CD14-positive monocyte (primary cell): ENCODE measurements at regions not wholly inside any gene's neighbourhood (a gene's known extent, or its start where the extent isn't known, plus 50 kb on each side); places are given as distances from the start of the nearest gene placed in this dataset.

Experiments used
- DNase-seq, 3 donors: peaks; one replicate each; pipeline ENCODE4 v3.0.0-alpha.2; 2011 to 2022
- H2AFZ ChIP-seq: 2 replicates; pipeline ENCODE4 v1.6.0; 2012; ENCODE audit warnings: mild to moderate bottlenecking, low read depth, low read length, inconsistent platforms; ENCODE audit not compliant: insufficient read depth, poor library complexity, severe bottlenecking
- H3K27ac ChIP-seq, 2 donors: 1 replicate in 1 of 2; 2 replicates in 1 of 2; pipeline ENCODE4 v1.5.1; 2012 to 2013; ENCODE audit warnings: low read length in 2 of 2, control low read depth in 1 of 2, inconsistent platforms in 1 of 2, low read depth in 1 of 2, mild to moderate bottlenecking in 1 of 2
- H3K27me3 ChIP-seq, 2 donors: one replicate each; pipeline versions ENCODE4 v1.6.0 to v1.6.1; 2011 to 2013; ENCODE audit warnings: low read length in 2 of 2; ENCODE audit not compliant: control insufficient read depth in 2 of 2, insufficient read depth in 2 of 2
- H3K36me3 ChIP-seq, 2 donors: replicated peaks in 1 of 2; 1 replicate in 1 of 2; 2 replicates in 1 of 2; pipeline versions ENCODE4 v1.5.1 to v1.6.1; 2012 to 2013; ENCODE audit warnings: low read length in 2 of 2, control low read depth in 1 of 2, inconsistent platforms in 1 of 2, mild to moderate bottlenecking in 1 of 2; ENCODE audit not compliant: insufficient read depth in 2 of 2, control insufficient read depth in 1 of 2
- H3K4me1 ChIP-seq, 2 donors: 1 replicate in 1 of 2; 2 replicates in 1 of 2; pipeline versions ENCODE4 v1.5.1 to v1.6.1; 2012 to 2013; ENCODE audit warnings: low read length in 2 of 2, control low read depth in 1 of 2, inconsistent platforms in 1 of 2, mild to moderate bottlenecking in 1 of 2, moderate library complexity in 1 of 2; ENCODE audit not compliant: insufficient read depth in 2 of 2, control insufficient read depth in 1 of 2
- H3K4me2 ChIP-seq: replicated peaks from 2 replicates; pipeline ENCODE3; 2012; ENCODE audit warnings: low read length, moderate library complexity, mild to moderate bottlenecking; ENCODE audit not compliant: poor library complexity, severe bottlenecking; ENCODE audit errors: extremely low read depth
- H3K4me3 ChIP-seq, 3 experiments: fragments of 200-600 bp in 1 of 3; sonication (generic) in 1 of 3; replicated peaks in 1 of 3; 1 replicate in 2 of 3; 2 replicates in 1 of 3; pipeline ENCODE4 v1.5.1; 2011 to 2013; ENCODE audit warnings: low read length in 3 of 3, mild to moderate bottlenecking in 3 of 3, control low read depth in 2 of 3, low read depth in 2 of 3, inconsistent platforms in 1 of 3, moderate library complexity in 1 of 3
- H3K79me2 ChIP-seq: 2 replicates; pipeline ENCODE4 v1.6.0; 2012; ENCODE audit warnings: mild to moderate bottlenecking, control low read depth, inconsistent platforms, low read length, moderate library complexity; ENCODE audit not compliant: insufficient read depth
- H3K9ac ChIP-seq: 2 replicates; pipeline ENCODE4 v1.6.0; 2017; ENCODE audit warnings: low read length, mild to moderate bottlenecking; ENCODE audit not compliant: insufficient read depth, poor library complexity, severe bottlenecking
- H3K9me3 ChIP-seq, 2 donors: replicated peaks in 1 of 2; 1 replicate in 1 of 2; 2 replicates in 1 of 2; pipeline versions ENCODE4 v1.5.1 to v1.6.1; 2012 to 2013; ENCODE audit warnings: low read length in 2 of 2, control low read depth in 1 of 2; ENCODE audit not compliant: control insufficient read depth in 1 of 2, insufficient read depth in 1 of 2
- H4K20me1 ChIP-seq: 2 replicates; pipeline ENCODE4 v1.6.0; 2012; ENCODE audit warnings: mild to moderate bottlenecking, low read length, control low read depth, moderate library complexity; ENCODE audit not compliant: insufficient read depth
- H3K27ac Mint-ChIP-seq, 7 donors: one replicate each; pipeline ENCODE4 v1.8.0; 2020; ENCODE audit warnings: mild to moderate bottlenecking in 7 of 7, mixed read lengths in 7 of 7, moderate library complexity in 6 of 7, inconsistent platforms in 2 of 7
- H3K27me3 Mint-ChIP-seq, 3 donors: one replicate each; pipeline ENCODE4 v1.8.0; 2021 to 2022; ENCODE audit warnings: low read depth in 3 of 3, mild to moderate bottlenecking in 3 of 3, mixed read lengths in 3 of 3, moderate library complexity in 3 of 3, inconsistent platforms in 1 of 3
- H3K36me3 Mint-ChIP-seq, 2 donors: one replicate each; pipeline ENCODE4 v1.8.0; 2020; ENCODE audit warnings: mixed read lengths in 2 of 2, inconsistent platforms in 1 of 2, mild to moderate bottlenecking in 1 of 2
- H3K4me1 Mint-ChIP-seq: one replicate; pipeline ENCODE4 v1.8.0; 2020; ENCODE audit warnings: mild to moderate bottlenecking, mixed read lengths
- H3K4me3 Mint-ChIP-seq, 2 donors: one replicate each; pipeline ENCODE4 v1.8.0; 2020; ENCODE audit warnings: mild to moderate bottlenecking in 2 of 2, mixed read lengths in 2 of 2, moderate library complexity in 1 of 2
- H3K9me3 Mint-ChIP-seq, 7 donors: one replicate each; pipeline ENCODE4 v1.8.0; 2020 to 2022; ENCODE audit warnings: mixed read lengths in 7 of 7, mild to moderate bottlenecking in 6 of 7, moderate library complexity in 6 of 7, inconsistent platforms in 2 of 7
- CTCF ChIP-seq: fragments of 200-600 bp; IDR thresholded peaks from one replicate; pipeline ENCODE4 v1.8.0; 2022; ENCODE audit warnings: antibody characterized with exemption, mild to moderate bottlenecking
- WGBS: methylation state at CpG from one replicate; pipeline ENCODE4 v1.1.5; 2013; ENCODE audit warnings: missing lambda C conversion rate; ENCODE audit not compliant: insufficient coverage; 5-methylcytosine and 5-hydroxymethylcytosine counted together
- intact Hi-C, 2 donors: fragments of 100-400 bp; cut with micrococcal nuclease; formaldehyde crosslinking; loops; one replicate each; pipeline versions ENCODE4 v1.15.0 to v1.15.1; 2023

- intact Hi-C loops, result no loop called here
- Histone ChIP-seq H4K20me1 (no peaks in the 10 kb centered on the region), H3K9ac (no peak overlapping the region), H3K4me2 (no peak overlapping the region), H3K36me3 (no peaks in the 10 kb centered on the region), H2AFZ (no peak overlapping the region), H3K4me1 (peaks cover 10 to 12% of the 10 kb centered on the region in 2 donors), H3K4me3 (no peak overlapping the region), H3K79me2 (no peaks in the 10 kb centered on the region), H3K27me3 (no peaks in the 10 kb centered on the region), H3K27ac (no peak overlapping the region), H3K9me3 (no peaks in the 10 kb centered on the region)
- Mint-ChIP-seq H3K9me3 (no peaks in the 10 kb centered on the region), H3K36me3 (no peaks in the 10 kb centered on the region), H3K4me3 (no peak overlapping the region), H3K4me1 (peaks cover 8% of the 10 kb centered on the region), H3K27me3 (peaks cover 0 to 3% (median 2%) of the 10 kb centered on the region in 3 donors), H3K27ac (no peak overlapping the region)
- no CpG with 5 or more reads among the region's 5 CpGs for WGBS
- TF ChIP-seq CTCF, result no peak
- DNase-seq, result no peak
These were observed 54.9 kb upstream of the WLS start for GRCh38 chr1:68287241-68287640.

- Mint-ChIP-seq H3K36me3 (no peaks in the 10 kb centered on the region), H3K4me3 (no peak overlapping the region), H3K4me1 (no peaks in the 10 kb centered on the region), H3K27me3 (peaks cover 0 to 6% (median 2%) of the 10 kb centered on the region in 3 donors), H3K27ac (no peak overlapping the region), H3K9me3 (no peaks in the 10 kb centered on the region)
- no peak overlapping the region for H3K4me2 ChIP-seq
- no peak overlapping the region for H3K9ac ChIP-seq
- intact Hi-C loops, result no loop called here
- no peaks in the 10 kb centered on the region for H3K9me3 ChIP-seq
- H4K20me1 ChIP-seq, result no peaks in the 10 kb centered on the region
- no peaks in the 10 kb centered on the region for H3K27me3 ChIP-seq
- no peak overlapping the region for H2AFZ ChIP-seq
- 100% methylated on average over 2 of the region's 4 CpGs for WGBS
- no peak overlapping the region for H3K27ac ChIP-seq
- no peaks in the 10 kb centered on the region for H3K36me3 ChIP-seq
- H3K4me3 ChIP-seq, result no peak overlapping the region
- DNase-seq, result no peak
- no peak for TF ChIP-seq CTCF
- peaks cover 0 to 4% of the 10 kb centered on the region in 2 donors for H3K4me1 ChIP-seq
- H3K79me2 ChIP-seq, result no peaks in the 10 kb centered on the region
These were observed 52.7 kb upstream of the WLS start for GRCh38 chr1:68285046-68285445.
